B cell (primary cell): ENCODE measurements at regions not wholly inside any gene's neighbourhood (a gene's known extent, or its start where the extent isn't known, plus 50 kb on each side); places are given as distances from the start of the nearest gene placed in this dataset.

ENCODE experiments used
- EZH2 ChIP-seq: IDR thresholded peaks from 2 replicates; pipeline ENCODE4 v1.6.1; 2012; ENCODE audit warnings: borderline replicate concordance, low read depth, mild to moderate bottlenecking, moderate library complexity, low read length; ENCODE audit not compliant: insufficient read depth, poor library complexity, severe bottlenecking
- TF ChIP-seq, protein P1 (sequence below): fragments of 200-600 bp; IDR thresholded peaks from one replicate; pipeline ENCODE4 v1.8.0; 2022; ENCODE audit warnings: antibody characterized with exemption, mild to moderate bottlenecking

DNA sequence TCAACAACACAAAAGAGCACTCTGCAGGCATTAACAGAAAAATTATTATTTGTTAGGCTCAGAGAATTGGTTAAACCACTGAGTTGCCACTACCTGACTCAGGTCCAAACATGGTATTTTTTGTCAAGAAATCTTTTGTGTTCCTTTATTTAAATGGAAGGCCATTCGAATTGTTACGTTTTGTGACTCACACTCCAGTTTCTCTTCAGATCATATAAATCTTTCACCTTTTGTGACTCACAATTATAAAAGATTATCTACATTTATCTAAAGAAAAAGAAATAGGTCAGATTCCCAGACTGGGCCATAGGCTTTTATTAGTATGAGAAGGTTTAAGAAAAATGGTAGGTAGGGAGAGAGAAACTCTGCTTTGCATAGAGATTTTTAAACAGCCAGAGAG is 669.8 kb downstream of the GALC start:
- TF ChIP-seq, protein P1, sequence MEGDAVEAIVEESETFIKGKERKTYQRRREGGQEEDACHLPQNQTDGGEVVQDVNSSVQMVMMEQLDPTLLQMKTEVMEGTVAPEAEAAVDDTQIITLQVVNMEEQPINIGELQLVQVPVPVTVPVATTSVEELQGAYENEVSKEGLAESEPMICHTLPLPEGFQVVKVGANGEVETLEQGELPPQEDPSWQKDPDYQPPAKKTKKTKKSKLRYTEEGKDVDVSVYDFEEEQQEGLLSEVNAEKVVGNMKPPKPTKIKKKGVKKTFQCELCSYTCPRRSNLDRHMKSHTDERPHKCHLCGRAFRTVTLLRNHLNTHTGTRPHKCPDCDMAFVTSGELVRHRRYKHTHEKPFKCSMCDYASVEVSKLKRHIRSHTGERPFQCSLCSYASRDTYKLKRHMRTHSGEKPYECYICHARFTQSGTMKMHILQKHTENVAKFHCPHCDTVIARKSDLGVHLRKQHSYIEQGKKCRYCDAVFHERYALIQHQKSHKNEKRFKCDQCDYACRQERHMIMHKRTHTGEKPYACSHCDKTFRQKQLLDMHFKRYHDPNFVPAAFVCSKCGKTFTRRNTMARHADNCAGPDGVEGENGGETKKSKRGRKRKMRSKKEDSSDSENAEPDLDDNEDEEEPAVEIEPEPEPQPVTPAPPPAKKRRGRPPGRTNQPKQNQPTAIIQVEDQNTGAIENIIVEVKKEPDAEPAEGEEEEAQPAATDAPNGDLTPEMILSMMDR, result no peak
- no peak for TF ChIP-seq EZH2
